Stimulated activated CD4-positive, alpha-beta T cell treated with anti-CD3 and anti-CD28 coated beads, Interleukin-12 subunit alpha, Interleukin-12 subunit beta, amount 100 ng/mL, for 4 hours (primary cell): ENCODE measurements at regions not wholly inside any gene's neighbourhood (a gene's known extent, or its start where the extent isn't known, plus 50 kb on each side); places are given as distances from the start of the nearest gene placed in this dataset.

Experiments
- DNase-seq: peaks from one replicate; pipeline ENCODE4 v3.0.0-alpha.2; 2020

GRCh38 chr9:1939926-1940368 lies 75.2 kb upstream of the SMARCA2 start:
- peak; percentile 29 for DNase-seq

- DNase-seq: no peak
Observed at GRCh38 chr9:1941989-1942388, 73.2 kb upstream of the SMARCA2 start.

GRCh38 chr9:1946526-1947283 lies 68.4 kb upstream of the SMARCA2 start:
- no peak for DNase-seq

- no peak for DNase-seq
Observed at GRCh38 chr9:1947438-1947837, 67.7 kb upstream of the SMARCA2 start.

GRCh38 chr9:1948541-1948940 lies 66.6 kb upstream of the SMARCA2 start:
- no peak for DNase-seq

- DNase-seq: no peak
Observed at GRCh38 chr9:1951446-1951845, 63.7 kb upstream of the SMARCA2 start.

- no peak for DNase-seq
Observed at GRCh38 chr9:1952001-1952400, 63.1 kb upstream of the SMARCA2 start.

GRCh38 chr9:1954238-1954637 lies 60.9 kb upstream of the SMARCA2 start:
- DNase-seq: no peak

- no peak for DNase-seq
Observed at GRCh38 chr9:1956958-1957357, 58.2 kb upstream of the SMARCA2 start.

DNA sequence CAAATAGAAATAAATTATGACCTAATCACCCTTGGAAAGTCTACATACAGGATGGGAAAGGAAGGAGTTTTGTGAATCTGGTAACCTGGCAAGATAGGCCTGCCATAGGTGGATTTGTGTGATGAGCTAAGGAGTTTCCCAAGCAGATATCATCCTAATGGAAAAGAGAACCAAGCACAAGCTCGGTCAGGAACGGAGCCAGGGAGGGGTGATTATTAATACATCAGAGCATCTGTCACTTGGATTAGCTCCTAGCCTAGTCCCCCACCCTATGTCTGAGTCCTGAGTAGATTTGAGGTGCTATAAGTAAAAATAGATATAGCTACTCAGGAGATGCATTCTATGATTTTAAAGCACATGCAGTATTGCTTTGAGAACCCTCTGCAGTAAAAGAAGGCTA lies 57.3 kb upstream of the SMARCA2 start:
- DNase-seq: no peak

- no peak for DNase-seq
Observed at GRCh38 chr9:1959371-1959770, 55.8 kb upstream of the SMARCA2 start.

DNA sequence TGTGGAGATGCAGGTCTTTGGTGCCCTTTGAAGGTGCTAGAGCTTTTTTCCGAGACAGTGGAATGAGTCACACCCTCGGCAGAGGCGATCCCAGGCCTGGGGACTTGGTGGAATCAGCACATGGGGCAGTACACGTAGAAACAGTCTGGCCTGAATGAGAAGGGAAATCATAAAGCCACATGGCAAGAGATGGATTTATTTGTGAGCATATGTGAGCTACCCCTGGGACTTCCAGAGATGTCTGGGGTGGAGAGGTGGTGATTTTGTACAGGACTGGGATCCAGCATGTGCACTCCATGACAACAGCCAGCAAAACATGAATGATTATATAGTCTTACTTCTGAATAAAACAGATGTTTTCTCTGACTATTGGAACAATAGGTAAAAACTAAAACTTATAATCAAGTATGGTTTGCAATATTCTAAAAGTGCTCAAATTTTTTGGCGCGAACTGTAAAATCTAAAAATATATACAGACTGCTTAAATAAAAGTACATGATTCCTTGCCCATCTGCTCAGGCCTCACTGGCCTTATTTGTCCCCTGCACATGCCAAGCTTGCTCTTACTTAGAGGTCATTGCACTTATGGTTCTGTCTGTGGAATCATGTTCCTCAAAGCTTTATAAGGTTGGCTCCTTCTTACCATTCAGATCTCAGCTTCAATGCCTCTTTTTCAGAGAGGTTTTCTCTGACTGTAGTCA lies 54.7 kb upstream of the SMARCA2 start:
- no peak for DNase-seq

DNA sequence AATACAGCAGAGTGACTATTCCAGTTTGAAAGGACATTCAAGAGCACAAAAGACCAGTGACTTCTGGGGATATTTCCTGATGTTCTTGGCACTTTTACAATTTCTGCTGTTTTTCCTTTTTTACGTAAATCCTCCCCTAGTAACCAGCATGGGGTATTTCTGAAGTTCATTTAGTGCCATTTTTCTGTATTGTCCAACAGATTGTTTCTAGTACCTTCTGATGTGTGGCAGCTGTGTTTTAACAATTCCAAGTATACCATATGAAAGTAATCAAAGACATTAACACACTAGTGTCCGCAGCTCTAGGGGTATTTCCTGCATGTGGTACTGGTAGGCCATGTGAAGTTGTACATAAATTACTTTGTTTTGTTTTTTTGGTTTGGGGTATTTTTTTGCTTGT lies 53.0 kb upstream of the SMARCA2 start:
- DNase-seq: no peak

DNA sequence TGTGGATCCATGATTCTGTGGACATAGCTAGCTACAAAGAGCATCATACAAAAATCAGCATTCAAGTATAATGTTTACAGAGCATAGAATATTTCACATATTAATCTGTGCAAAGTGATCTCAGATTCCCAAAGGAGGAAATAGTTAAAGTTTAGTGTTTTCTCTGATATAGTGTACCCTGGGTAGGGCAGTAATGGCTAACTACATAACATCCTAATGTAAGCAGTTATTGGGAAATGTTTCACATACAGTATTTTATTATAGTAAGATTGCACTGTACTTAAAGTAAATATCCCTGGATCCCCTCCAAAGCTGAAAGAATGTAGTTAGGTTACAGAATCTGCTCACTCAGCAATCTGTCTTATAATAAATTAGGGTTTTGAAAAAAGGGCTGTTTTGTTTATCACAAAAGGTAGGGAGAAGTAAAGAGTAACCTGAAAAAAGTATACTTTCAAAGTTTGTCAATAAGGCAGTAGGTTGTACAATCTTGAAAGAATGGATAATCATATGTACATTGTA lies 52.5 kb upstream of the SMARCA2 start:
- no peak for DNase-seq

DNA sequence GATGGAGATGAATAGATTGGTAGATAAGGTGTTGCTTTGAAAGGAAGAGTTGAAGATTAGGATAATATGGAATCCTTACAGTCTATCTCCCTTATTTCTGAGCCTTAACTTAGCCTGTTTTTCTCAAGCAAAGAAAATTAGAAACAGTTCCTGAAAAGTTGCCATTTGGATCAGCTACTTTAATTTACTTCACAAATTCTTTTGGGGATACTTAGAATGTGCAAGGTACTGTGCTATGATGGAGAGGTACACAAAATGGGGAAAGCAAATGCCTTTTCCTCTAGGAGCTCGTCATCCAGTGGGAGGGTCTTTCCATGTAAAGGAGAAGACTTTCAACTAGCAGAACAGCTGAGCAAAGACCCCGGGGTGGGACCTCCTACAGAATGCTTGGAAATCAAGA lies 51.1 kb upstream of the SMARCA2 start:
- DNase-seq: no peak
